ENCODE measurements at regions not wholly inside any gene's neighbourhood (a gene's known extent, or its start where the extent isn't known, plus 50 kb on each side); places are given as distances from the start of the nearest gene placed in this dataset.
"Not testable (repeated sequence)": the region's sequence is repeated elsewhere in the genome, so short reads cannot be mapped to it uniquely, and the experiment has no call there.

DNA sequence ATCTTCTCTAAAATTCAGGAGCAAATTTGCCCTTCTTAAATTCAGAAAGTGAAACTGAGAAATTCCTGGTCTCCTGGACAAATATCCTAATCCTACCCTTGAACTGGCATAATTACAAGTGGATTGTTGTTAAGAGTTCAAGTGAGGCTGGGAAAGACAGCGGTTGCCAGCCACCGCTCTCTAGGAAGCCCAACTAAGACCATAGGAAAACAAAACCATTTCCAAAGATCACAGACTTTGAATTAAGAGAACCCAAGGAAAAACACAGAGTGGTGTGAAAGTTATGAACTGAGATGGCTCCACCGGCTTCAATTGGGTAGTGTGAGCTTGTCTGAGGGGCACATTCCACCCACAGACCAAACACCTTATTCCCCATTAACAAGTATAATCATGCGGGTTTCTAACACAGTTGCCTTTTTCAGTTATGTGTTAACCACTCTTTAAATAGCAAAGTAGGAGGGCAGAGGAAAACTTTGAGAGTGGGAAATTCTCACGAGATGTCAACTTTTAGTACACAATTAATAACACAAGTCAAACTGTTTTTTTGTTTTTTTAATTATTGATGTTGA is 1628.8 kb upstream of the SEL1L start:
- DNase-seq: no peak

DNA sequence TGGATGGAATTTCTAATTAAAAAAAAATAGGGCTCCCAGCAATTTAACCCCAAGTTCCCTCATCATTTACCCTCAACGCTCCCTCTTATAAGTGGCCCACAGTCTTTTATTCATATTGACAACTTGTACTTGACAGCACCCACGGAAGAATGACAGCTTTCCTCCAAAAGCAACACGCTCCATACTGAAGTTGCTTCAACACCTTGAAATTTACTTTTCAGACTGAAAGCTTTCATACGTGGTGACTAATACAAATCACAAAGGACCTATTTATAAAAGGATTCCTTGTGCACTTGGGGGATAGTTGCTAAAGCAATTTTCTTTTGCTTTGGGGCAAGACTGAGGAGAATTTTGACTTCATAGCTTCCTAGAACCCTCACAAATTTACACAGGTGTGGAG is 1629.4 kb upstream of the SEL1L start:
- DNase-seq: no peak

DNA sequence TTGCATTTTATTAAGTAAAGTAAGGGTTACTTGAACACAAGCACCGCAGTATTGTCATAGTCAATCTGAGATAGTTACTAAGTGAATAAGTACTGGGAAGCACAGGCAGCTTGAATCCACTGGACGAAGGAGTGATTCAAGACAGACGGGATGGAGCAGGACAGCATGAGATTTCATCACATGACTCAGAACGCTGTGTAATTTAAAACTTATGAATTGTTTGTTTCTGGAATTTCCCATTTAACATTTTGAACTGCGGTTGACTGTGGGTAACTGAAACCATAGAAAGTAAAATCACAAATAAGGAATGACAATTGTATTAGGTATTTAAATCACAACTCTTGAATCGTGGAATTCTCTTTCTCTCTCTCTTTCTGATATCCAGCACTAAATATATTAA is 1630.4 kb upstream of the SEL1L start:
- DNase-seq: no peak

DNA sequence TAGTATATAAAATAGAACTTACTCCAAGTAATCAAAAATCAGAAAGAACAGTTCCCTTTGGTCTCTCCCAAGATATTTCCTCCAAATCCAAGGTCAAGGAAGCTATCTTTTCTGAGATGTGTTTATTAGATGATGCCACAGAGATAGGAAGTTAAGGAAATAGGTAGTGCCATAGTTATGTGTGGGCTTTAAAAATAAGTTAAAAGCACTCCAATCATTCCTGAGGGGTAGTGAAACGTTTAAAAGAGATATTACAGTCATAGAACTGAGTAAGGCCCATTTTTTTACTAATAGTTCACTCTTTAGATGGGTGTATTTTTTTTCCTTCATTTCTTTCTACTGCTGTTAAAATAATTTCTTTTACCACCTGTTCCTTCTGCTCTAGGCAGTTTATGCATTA is 1630.9 kb upstream of the SEL1L start:
- DNase-seq: no peak

DNA sequence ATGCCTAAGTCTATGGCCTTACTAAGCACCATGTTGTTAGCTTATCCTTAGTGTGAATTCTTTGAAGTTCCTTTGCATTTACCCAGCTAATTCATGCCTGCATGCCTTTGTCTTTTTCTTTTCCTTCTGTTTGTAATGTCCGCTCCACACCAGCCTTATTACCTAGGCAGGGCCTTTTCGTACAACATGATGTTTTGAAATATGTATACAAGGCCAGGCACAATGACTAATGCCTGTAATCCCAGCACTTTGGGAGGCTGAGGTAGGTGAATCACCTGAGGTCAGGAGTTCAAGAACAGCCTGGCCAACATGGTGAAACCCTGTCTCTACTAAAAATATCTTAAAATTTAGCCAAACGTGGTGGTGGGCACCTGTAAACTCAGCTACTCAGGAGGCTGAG is 1636.5 kb upstream of the SEL1L start:
- DNase-seq: no peak

DNA sequence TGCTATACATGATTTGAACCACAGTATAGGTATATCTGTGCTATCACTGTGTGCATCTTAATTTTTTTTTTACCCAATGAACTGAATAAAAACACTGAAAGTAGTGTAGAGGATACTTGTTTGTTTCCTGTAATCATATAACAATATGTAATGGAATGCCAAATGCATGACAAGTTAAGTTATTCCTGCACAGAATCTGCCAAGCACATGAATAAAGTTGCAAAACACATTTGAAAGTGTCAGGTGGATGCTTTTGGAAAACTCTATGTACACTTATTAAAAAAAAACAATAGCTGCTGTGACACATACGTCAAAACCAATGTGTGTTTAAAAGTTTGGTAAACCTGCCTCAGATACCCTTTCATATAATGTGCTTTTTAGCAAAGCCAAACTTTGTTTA is 1638.1 kb upstream of the SEL1L start:
- DNase-seq: no peak

DNA sequence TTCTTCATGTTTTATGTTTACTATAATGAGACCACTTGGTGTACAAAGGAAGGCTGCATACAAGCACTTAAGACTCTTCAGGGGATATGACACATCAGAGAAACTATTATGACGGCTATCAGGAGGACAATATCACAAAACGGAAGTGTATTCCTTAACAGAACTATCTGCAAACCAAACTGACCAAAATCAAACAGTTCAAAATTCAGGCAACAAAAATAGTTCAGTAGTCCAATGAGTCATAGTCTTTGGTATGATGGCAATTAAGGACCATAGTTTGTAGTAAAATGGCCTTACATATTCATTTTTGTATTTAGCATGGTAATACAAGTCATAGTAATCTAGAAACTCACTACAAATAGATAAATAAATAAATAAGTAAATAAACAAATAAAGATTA is 1638.7 kb upstream of the SEL1L start:
- DNase-seq: no peak

DNA sequence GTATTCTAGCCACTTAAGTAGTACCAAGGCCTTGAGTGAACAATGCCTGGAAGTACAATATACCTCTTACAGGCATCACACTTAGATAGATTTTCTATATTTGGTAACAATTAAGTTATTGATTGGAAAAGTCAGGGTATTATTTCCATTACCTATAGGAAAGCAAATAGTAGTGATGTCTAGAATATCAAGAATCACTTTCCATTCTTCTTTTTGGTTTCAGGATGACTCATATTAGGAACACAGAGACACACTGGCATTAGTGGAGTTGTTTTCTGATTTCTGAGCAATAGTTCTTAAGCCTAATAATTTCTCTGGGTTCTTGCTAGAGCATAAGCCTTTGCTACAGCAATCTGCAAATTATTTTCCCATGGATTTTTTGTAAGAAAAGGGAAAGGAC is 1640.0 kb upstream of the SEL1L start:
- no peak for DNase-seq

DNA sequence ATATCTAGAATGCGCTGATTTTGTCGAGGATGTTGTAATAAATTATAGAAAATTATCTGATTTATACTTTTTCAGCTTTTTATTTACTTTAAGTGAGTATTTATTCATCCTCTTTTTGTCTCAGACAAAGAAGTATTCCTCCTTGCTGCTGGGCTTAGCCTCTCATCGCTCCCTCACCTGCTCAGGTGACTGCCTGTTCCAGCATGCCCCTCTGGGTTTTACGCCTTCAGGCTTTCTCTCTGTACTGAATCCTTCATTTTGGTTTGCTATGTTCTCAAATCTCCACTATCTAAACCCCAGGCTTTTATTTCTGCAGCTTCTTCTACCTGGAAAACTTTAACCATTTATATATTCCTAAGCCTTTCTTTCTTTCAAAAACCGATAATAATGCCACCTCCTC is 1650.9 kb upstream of the SEL1L start:
- DNase-seq: no peak

DNA sequence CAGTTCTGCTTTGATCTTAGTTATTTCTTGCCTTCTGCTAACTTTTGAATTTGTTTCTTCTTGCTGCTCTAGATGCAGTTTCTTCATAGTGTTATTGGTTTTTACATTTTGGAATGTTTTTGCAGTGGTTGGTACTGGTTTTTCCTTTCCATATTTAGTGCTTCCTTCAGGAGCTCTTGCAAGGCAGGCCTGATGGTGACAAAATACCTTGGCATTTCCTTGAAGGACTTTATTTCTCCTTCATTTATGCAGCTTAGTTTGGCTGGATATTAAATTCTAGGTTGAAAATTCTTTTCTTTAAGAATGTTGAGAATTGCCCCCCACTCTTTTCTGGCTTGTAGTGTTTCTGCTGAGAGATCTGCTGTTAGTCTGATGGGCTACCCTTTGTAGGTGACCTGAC is 1654.7 kb upstream of the SEL1L start:
- not testable (repeated sequence) for DNase-seq

DNA sequence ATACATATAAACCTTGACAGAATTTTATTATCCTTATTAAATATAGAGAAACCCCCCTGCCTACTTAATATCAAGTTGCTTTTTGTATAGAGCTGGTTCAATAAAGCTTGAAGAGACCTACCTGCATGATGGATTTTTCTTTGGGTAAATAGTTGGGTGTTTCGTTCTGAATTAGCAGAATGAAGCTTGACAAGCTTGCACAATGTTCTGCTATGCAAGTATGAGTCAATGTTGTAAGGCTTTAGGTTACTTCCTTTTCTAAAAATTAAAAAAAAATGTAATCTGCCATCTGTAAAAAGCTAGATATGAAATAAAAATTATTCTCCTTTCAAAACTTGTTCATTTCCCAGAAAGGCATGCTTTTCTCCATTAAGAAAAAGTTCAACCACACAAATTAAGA is 1662.6 kb upstream of the SEL1L start:
- DNase-seq: no peak

DNA sequence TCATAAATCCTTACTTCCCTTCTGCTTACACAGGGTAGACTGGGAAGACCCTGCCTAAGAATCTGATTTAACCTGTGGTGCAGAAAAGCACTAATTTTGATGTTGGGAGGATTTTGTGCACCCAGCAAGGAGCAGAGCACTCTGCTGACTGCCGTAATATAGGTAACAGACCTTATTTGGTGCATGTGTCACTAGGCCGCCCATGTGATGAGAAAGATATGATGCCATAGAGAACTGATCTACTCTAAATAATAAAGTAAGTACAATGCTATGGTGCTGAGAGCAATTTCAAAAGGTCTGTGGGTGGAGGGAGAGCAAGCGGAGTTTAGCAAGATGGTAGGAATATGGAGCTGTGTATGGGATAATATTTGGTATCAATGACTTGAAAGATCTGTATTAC is 1663.6 kb upstream of the SEL1L start:
- no peak for DNase-seq

DNA sequence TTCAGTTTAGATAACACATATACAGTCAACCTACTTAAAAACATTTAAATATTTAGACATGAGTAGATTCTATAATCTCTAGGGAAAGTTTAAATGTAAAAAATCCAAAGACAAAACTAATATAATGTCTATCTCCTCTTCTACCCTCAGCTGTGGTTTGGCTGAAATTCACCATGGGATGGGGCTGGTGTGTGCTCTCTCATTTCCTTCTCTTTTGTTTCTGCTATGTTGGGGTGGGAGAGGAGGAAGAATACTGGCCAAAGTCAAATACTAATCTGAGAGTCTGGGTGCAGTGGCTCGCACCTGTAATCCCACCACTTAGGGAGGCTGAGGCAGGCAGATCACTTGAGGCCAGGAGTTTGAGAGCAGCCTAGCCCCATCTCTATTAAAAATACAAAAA is 1673.9 kb upstream of the SEL1L start:
- no peak for DNase-seq

DNA sequence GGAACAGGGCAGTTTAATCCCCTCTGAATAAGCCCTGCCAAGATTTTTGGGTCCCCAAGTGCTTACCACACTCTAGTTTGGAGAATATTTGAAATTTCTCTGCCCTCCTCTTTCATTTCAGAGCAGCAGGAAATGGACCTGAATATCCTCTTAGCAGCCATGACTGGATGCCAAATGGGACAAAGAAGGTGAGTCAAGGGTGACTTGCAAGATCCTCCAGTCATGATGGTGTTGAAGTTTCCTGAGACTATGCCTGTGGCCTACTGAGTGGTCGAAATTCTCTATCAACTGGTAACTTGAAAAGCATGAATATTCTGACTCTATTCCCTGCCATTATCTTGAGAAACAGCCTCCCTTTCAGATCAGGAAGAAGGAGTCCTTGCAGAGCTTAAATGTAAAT is 1674.7 kb upstream of the SEL1L start:
- DNase-seq: no peak

DNA sequence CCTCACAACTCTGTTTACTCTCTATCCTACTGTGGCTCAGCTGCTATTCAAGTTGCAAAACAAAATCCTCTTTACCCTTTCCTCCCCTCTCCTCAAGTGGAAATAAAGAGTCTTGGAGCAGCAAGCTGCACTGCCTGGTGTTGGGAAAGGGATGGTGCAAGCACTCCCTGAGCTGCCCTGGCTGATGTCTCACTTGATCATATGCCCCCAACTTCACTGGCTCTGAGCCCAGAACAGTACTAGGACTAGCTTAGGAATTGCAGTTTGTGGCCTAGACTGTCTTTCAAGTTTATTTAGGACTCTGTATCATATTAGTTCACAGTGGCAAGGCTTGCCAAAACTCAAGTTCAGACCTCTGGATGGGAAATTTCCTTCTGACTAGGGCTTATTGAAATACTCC is 1683.8 kb upstream of the SEL1L start:
- no peak for DNase-seq

DNA sequence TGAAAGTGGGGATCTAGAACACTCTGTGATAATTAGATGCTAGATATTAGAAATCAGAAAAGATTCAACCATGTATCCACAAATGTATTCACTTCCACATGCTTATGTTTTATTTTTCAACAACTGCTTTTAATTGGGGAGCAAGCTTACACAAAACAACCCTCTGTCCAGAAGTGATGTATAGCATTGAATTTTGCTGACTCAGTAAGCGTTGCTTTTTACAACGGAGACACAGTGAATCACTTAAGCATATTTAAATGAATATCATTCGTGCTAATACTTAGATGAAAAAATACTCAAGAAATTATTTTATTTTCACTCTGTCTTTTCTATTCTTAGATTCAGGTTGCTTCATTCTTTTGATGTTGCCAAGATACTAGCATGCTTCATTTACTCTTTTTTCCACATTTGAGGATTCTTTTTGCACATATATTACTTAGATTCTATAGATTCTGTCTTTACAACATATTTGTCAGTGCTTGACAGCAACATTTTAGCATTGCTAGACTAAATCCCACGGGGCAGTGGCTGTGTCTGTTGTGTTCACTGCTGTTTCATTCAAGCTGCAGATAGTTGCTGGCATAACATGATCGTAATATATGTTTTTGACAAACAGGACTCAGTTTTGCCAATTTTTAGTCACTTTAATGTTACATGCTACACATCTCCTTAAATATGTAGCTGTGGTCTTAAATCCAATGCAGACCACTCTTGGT is 1714.4 kb upstream of the SEL1L start:
- DNase-seq: no peak

DNA sequence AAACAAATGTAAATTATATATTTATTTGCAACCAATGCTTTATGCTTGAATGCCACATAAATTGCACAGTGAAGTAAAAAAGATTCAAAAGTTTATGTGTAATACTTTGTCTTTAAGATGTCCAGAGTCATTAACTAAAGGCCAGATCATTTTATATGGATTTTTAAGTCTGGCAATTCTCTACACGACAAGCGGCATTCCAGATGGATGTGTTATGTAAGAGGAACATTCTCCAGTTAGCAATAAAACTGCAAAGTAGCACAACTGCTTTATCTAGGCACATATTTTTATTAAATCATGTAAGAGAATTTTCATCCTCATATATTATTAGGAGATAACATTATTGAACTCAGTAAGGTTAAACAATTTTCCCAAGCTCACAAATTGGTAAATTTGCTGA is 1717.7 kb upstream of the SEL1L start:
- no peak for DNase-seq

DNA sequence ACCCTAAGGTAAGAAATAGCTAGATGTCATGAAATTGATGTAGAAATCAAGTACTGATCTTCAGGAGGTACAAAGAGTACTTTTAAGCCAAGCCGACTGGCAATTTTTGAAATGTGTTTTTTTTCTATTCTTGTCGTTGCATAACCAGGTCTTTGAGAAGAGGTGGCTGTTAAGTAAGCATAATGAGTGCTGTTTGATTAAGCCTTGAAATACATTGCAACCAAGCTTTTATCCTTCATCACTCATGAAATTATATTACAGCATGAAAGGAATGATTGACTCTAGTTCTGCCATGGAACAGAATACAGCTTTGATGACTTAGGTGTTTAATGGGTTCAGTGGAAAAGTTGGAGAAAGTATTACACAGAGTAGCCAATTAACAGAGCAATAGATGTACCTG is 1720.2 kb upstream of the SEL1L start:
- DNase-seq: no peak

DNA sequence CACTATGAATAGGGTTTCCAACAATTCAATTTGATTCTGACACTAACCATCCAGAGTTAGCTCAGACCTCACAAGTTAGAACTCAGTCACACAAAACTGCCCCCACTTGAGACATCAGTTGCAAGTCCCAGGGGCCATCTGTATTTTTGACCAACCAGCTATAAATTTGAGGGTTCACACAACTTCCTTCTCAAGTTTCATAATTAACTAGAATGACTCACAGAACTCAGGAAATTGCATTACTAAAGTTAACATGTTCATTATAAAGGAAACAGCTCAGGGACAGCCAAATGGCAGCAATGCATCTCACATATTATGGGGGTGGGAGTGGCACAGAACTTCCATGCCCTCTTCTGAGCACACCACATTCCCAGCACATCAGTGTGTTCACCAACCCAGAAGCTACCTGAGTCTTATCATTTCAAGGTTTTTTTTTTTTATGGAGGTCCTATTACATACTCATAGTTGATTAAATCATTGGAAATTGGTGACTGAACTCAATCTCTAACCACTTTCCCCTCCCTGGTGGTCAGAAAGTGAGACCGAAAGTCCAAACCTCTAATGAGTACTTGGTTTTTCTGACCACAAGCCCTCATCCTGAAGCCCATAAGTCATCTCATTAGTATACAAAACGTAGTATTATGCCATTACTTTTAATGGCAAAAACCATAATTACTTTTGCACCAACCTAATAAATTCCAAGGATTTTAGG is 1721.5 kb upstream of the SEL1L start:
- DNase-seq: no peak

DNA sequence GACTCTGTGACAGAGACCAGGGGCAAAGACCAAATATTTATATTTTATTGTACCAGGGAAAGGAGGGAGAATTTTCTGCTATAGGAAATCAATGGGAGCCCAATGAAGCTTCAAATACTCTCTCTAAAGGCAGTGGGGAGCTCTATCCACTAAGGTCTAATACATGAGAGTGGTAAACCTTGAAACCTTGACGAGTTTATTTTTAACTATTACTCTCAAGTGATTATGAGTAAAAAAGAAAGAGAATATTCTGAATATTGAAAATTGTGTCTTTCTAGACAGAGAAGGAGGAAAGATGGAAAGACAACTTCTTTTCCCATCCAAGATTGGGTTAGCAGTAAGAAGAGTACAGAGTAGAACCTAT is 1722.1 kb upstream of the SEL1L start:
- DNase-seq: no peak

DNA sequence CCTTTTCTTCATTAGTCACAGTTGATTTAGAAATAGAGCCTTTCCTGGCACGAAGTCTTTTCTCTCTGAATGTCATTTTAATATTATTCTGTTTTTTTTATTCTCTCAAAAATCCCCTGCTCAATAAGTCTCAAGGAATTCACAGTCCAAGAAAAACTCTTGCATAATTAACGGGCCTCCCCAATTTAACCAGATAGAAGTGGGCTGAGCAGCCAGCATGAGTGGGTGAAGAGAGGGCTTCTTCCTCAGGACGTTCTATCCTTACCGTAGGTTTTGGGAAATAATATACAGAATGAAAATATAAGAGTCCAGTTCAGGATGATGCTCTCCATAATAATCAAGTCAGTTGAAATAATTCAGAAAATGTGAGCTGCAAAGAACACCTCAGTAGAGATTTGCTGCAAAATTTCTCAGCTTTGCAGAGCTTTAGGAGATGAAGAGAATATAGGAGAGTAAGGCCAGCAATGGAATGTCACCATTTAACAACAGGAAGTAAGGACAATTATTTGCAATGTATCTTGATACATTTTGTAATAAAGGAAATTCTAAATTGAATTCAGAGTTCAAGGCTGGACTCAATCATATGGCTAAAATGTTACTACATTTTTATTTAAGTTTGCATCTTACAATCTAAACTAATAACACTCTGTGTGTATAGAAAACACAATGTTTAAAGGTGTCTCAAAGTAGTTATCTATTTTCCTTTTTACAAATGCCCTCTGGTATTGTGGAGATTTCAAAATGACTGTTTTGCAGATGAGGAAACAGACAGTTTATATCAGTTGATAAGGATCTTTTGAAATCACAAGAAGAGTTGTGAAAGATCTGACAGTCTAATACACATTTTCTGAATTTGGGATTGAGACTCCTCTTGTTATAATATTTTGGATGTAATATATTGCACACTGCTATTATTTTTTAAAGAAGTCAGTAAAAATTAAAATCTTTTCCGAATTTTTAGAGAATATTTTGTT is 1724.1 kb upstream of the SEL1L start:
- no peak for DNase-seq

DNA sequence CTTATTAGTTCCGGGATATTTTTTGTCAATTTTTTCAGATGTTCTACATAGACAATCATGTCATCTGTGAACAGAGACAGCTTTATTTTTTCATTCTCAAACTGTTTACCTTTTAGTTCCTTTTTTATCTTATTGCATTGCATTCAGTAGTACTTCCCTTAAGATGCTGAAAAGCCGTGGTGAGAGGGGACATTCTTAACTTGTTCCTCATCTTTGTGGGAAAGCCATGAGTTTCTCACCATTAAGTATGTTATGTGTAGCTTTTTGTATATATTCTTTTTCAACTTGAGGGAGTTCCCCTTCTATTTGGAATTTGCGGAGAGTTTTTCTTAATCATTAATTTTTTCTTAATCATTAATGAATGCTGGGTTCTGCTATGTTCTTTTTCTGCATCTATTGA is 1727.1 kb upstream of the SEL1L start:
- DNase-seq: no peak

DNA sequence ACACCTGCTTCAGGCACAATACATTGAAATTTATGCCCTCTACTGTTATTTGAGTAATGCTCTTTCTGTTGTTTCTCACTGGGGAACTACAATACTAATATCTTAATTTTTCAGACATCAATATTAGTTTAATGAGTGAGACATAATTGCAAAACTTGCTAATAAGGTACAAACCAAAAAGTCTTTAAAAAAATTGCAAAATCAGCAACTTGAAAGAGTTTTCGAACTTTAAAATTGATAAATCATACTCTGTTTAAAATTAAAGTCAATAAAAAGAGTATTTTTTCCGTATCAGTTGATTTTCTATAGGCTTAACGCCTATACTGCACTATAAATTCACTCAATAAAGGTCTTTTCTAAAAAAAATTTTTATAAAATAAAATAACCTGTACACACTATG is 1735.9 kb upstream of the SEL1L start:
- DNase-seq: no peak

DNA sequence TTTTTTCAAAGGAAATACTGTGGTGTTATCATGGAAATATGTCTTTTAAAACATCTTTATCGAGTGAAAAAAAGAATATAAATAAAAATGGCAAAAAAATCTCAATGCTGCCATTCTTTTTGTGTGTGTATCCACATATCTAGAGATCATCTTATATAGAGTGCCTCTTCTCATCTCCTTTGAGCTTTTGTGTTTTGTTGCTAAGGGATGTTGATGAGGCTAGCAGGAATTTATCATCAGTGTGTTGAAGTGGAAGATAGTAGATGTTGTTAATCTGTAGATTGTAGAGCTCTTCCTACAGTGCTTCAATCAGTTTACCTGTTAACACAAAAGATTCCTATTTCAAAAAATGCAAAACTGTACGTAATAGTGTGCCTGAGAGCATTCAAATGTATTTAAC is 1738.0 kb upstream of the SEL1L start:
- no peak for DNase-seq
